ENCODE measurements at regions not wholly inside any gene's neighbourhood (a gene's known extent, or its start where the extent isn't known, plus 50 kb on each side); places are given as distances from the start of the nearest gene placed in this dataset.
"Not testable (repeated sequence)": the region's sequence is repeated elsewhere in the genome, so short reads cannot be mapped to it uniquely, and the experiment has no call there.

GRCh38 chrX:138847930-138848329 is 136.4 kb upstream of the FGF13 start:
- DNase-seq: no peak

GRCh38 chrX:138845786-138846185 is 134.3 kb upstream of the FGF13 start:
- no peak for DNase-seq

GRCh38 chrX:138807400-138807799 is 95.9 kb upstream of the FGF13 start:
- not testable (repeated sequence) for DNase-seq

GRCh38 chrX:138794246-138794645 is 82.7 kb upstream of the FGF13 start:
- DNase-seq: no peak

- no peak for DNase-seq
These were observed 80.0 kb upstream of the FGF13 start for GRCh38 chrX:138791551-138791950.

- DNase-seq: no peak
These were observed 77.3 kb upstream of the FGF13 start for GRCh38 chrX:138788771-138789170.

- not testable (repeated sequence) for DNase-seq
These were observed 67.0 kb upstream of the FGF13 start for GRCh38 chrX:138778576-138778909.

- DNase-seq: not testable (repeated sequence)
These were observed 66.5 kb upstream of the FGF13 start for GRCh38 chrX:138777908-138778575.

GRCh38 chrX:138777230-138777629 is 65.7 kb upstream of the FGF13 start:
- no peak for DNase-seq

GRCh38 chrX:138775517-138775916 is 64.0 kb upstream of the FGF13 start:
- DNase-seq: no peak

- DNase-seq: no peak
These were observed 59.5 kb upstream of the FGF13 start for GRCh38 chrX:138771047-138771446.

- DNase-seq: no peak
These were observed 58.4 kb upstream of the FGF13 start for GRCh38 chrX:138769918-138770317.

- DNase-seq: no peak
These were observed 53.5 kb upstream of the FGF13 start for GRCh38 chrX:138765051-138765450.

GRCh38 chrX:138763761-138764160 is 52.2 kb upstream of the FGF13 start:
- DNase-seq: no peak

- no peak for DNase-seq
These were observed 49.9 kb upstream of the FGF13 start for GRCh38 chrX:138761380-138761779.

Measured in T1000 (cell line).